Mesothelial cell of epicardium (in vitro differentiated cells): ENCODE measurements at regions not wholly inside any gene's neighbourhood (a gene's known extent, or its start where the extent isn't known, plus 50 kb on each side); places are given as distances from the start of the nearest gene placed in this dataset.

ENCODE experiments used
- DNase-seq, 2 experiments: peaks; one replicate each; pipeline ENCODE4 v3.0.0; 2021; ENCODE audit warnings: low spot score in 2 of 2; ENCODE audit not compliant: unreplicated experiment in 2 of 2
- H3K27ac Mint-ChIP-seq: 2 replicates; pipeline ENCODE4 v1.8.0; 2021; ENCODE audit warnings: mixed read lengths
- H3K27me3 Mint-ChIP-seq: 2 replicates; pipeline ENCODE4 v1.8.0; 2021; ENCODE audit warnings: low read depth, mixed read lengths
- H3K36me3 Mint-ChIP-seq: 2 replicates; pipeline ENCODE4 v1.8.0; 2021; ENCODE audit warnings: mixed read lengths
- H3K4me1 Mint-ChIP-seq: 2 replicates; pipeline ENCODE4 v1.8.0; 2021; ENCODE audit warnings: mixed read lengths
- H3K4me3 Mint-ChIP-seq: 2 replicates; pipeline ENCODE4 v1.8.0; 2021; ENCODE audit warnings: mild to moderate bottlenecking, moderate library complexity, mixed read lengths
- H3K9me3 Mint-ChIP-seq: 2 replicates; pipeline ENCODE4 v1.8.0; 2021; ENCODE audit warnings: mixed read lengths
- CTCF ChIP-seq: fragments of 200-600 bp; sonication (generic); IDR thresholded peaks from one replicate; pipeline ENCODE4 v1.5.0; 2021; ENCODE audit warnings: antibody characterized with exemption; ENCODE audit not compliant: unreplicated experiment

- H3K36me3 Mint-ChIP-seq, result no peaks in the 10 kb centered on the region
- DNase-seq, result no peak
- peaks cover 6% of the 10 kb centered on the region for H3K4me1 Mint-ChIP-seq
- H3K9me3 Mint-ChIP-seq, result no peaks in the 10 kb centered on the region
- no peak overlapping the region for H3K27ac Mint-ChIP-seq
- no peaks in the 10 kb centered on the region for H3K27me3 Mint-ChIP-seq
- no peak for TF ChIP-seq CTCF
- no peak overlapping the region for H3K4me3 Mint-ChIP-seq
Observed at GRCh38 chr18:68414407-68414806, 300.5 kb downstream of the TMX3 start.

GRCh38 chr18:68409576-68409975, 305.3 kb downstream of the TMX3 start:
- TF ChIP-seq CTCF, result no peak
- no peak overlapping the region for H3K27ac Mint-ChIP-seq
- no peaks in the 10 kb centered on the region for H3K36me3 Mint-ChIP-seq
- no peaks in the 10 kb centered on the region for H3K9me3 Mint-ChIP-seq
- no peak overlapping the region for H3K4me3 Mint-ChIP-seq
- no peak for DNase-seq
- no peaks in the 10 kb centered on the region for H3K27me3 Mint-ChIP-seq
- peaks cover 4% of the 10 kb centered on the region for H3K4me1 Mint-ChIP-seq

GRCh38 chr18:68406761-68407160, 308.1 kb downstream of the TMX3 start:
- Mint-ChIP-seq H3K27ac (no peak overlapping the region), H3K36me3 (no peaks in the 10 kb centered on the region), H3K9me3 (no peaks in the 10 kb centered on the region), H3K27me3 (no peaks in the 10 kb centered on the region), H3K4me3 (no peak overlapping the region), H3K4me1 (peaks cover 4% of the 10 kb centered on the region)
- TF ChIP-seq CTCF, result no peak
- no peak for DNase-seq

GRCh38 chr18:68402784-68403183, 312.1 kb downstream of the TMX3 start:
- TF ChIP-seq CTCF, result no peak

GRCh38 chr18:68400889-68401288, 314.0 kb downstream of the TMX3 start:
- no peaks in the 10 kb centered on the region for H3K36me3 Mint-ChIP-seq
- no peak for TF ChIP-seq CTCF
- H3K27ac Mint-ChIP-seq, result no peak overlapping the region
- H3K27me3 Mint-ChIP-seq, result no peaks in the 10 kb centered on the region
- H3K4me1 Mint-ChIP-seq, result no peaks in the 10 kb centered on the region
- no peaks in the 10 kb centered on the region for H3K9me3 Mint-ChIP-seq
- no peak overlapping the region for H3K4me3 Mint-ChIP-seq
- DNase-seq, result no peak

More at GRCh38 chr18:68402784-68403183, 312.1 kb downstream of the TMX3 start:
- H3K4me1 Mint-ChIP-seq, result no peaks in the 10 kb centered on the region
- no peaks in the 10 kb centered on the region for H3K9me3 Mint-ChIP-seq
- no peak for DNase-seq
- no peaks in the 10 kb centered on the region for H3K27me3 Mint-ChIP-seq
- no peak overlapping the region for H3K4me3 Mint-ChIP-seq
- H3K27ac Mint-ChIP-seq, result no peak overlapping the region
- no peaks in the 10 kb centered on the region for H3K36me3 Mint-ChIP-seq

- no peaks in the 10 kb centered on the region for H3K4me1 Mint-ChIP-seq
- H3K27ac Mint-ChIP-seq, result no peak overlapping the region
- H3K4me3 Mint-ChIP-seq, result no peak overlapping the region
- H3K36me3 Mint-ChIP-seq, result no peaks in the 10 kb centered on the region
- no peak for TF ChIP-seq CTCF
- DNase-seq, result no peak
- no peaks in the 10 kb centered on the region for H3K27me3 Mint-ChIP-seq
- no peaks in the 10 kb centered on the region for H3K9me3 Mint-ChIP-seq
Observed at GRCh38 chr18:68399721-68400120, 315.2 kb downstream of the TMX3 start.
